Panc1 (cell line): ENCODE measurements at regions not wholly inside any gene's neighbourhood (a gene's known extent, or its start where the extent isn't known, plus 50 kb on each side); places are given as distances from the start of the nearest gene placed in this dataset.

Source experiments
- ATAC-seq: fragments of 200-7000 bp; cut with Tn5 transposase; 2 replicates; pipeline ENCODE4 v1.9.1; 2020; ENCODE audit warnings: mild to moderate bottlenecking, moderate library complexity
- BruUV-seq: library from RNA; stranded (reverse); fragments of 400-500 nt; replicated peaks from 2 replicates; lab custom pipeline; 2021; lab: Mats Ljungman, UMichigan
- CTCF ChIA-PET: fragments of 300-600 bp; sonication (Branson Sonifier 250); formaldehyde crosslinking; loops from one replicate; lab custom pipeline; 2022; ENCODE audit warnings: antibody characterized with exemption; lab: Charles Lee
- POLR2A ChIA-PET: fragments of 300-600 bp; sonication (Branson Sonifier 250); formaldehyde crosslinking; loops from one replicate; lab custom pipeline; 2022; ENCODE audit warnings: antibody characterized with exemption; lab: Charles Lee
- DNase-seq: peaks from one replicate; pipeline ENCODE4 v3.0.0-alpha.2; 2010; ENCODE audit warnings: low read depth, low spot score
- H3K27ac ChIP-seq: 2 replicates; pipeline ENCODE4 v1.5.1; 2011; ENCODE audit warnings: mild to moderate bottlenecking, low read length, inconsistent platforms
- H3K27me3 ChIP-seq: fragments of 200-500 bp; sonication (Bioruptor generic); 2 replicates; pipeline ENCODE4 v1.6.0; 2014; ENCODE audit warnings: low read length, inconsistent platforms; ENCODE audit not compliant: control insufficient read depth, insufficient read depth
- H3K36me3 ChIP-seq: fragments of 200-500 bp; sonication (Bioruptor generic); 2 replicates; pipeline ENCODE4 v1.5.1; 2014; ENCODE audit warnings: inconsistent platforms, mild to moderate bottlenecking, low read length, moderate library complexity; ENCODE audit not compliant: control insufficient read depth, insufficient read depth
- H3K4me1 ChIP-seq: 2 replicates; pipeline ENCODE4 v1.5.1; 2011; ENCODE audit warnings: inconsistent platforms, mild to moderate bottlenecking, low read length, moderate library complexity; ENCODE audit not compliant: control insufficient read depth, insufficient read depth
- H3K4me3 ChIP-seq, 2 experiments: 2 replicates each; pipeline ENCODE4 v1.5.1; 2011 to 2012; ENCODE audit warnings: low read depth in 2 of 2, low read length in 2 of 2, mild to moderate bottlenecking in 2 of 2, inconsistent platforms in 1 of 2, moderate library complexity in 1 of 2
- H3K9me3 ChIP-seq: fragments of 200-500 bp; sonication (Bioruptor generic); 2 replicates; pipeline ENCODE4 v1.5.1; 2014; ENCODE audit warnings: low read depth, mild to moderate bottlenecking, inconsistent platforms, low read length, moderate library complexity; ENCODE audit not compliant: control insufficient read depth, insufficient read depth
- POLR2AphosphoS5 ChIP-seq: IDR thresholded peaks from 2 replicates; pipeline ENCODE4 v1.6.1; 2012; ENCODE audit warnings: mild to moderate bottlenecking, low read depth, low read length, moderate library complexity
- SIN3A ChIP-seq: IDR thresholded peaks from 2 replicates; pipeline ENCODE4 v1.6.1; 2012; ENCODE audit warnings: low read depth, mild to moderate bottlenecking, low read length, moderate library complexity, borderline replicate concordance; ENCODE audit not compliant: insufficient read depth
- TCF7L2 ChIP-seq: IDR thresholded peaks from 2 replicates; pipeline ENCODE4 v1.6.1; 2011; ENCODE audit warnings: mild to moderate bottlenecking, low read depth, low read length, inconsistent platforms
- in situ Hi-C: cut with HindIII; loops from 2 replicates; pipeline ENCODE4 v1.10.0; 2016; ENCODE audit warnings: low sequenced_read_pairs, low pct_unique_long_range_greater_than_20kb
- intact Hi-C: fragments of 100-400 bp; cut with micrococcal nuclease; formaldehyde crosslinking; loops from one replicate; pipeline ENCODE4 v1.10.0; 2022; ENCODE audit not compliant: unreplicated experiment
- TF ChIP-seq, protein P1 (sequence below), 2 experiments: IDR thresholded peaks; 2 replicates each; pipeline ENCODE4 v1.6.1; 2011 to 2012; ENCODE audit warnings: low read depth in 2 of 2, control low read depth in 1 of 2, low read length in 1 of 2, mild to moderate bottlenecking in 1 of 2, moderate library complexity in 1 of 2; ENCODE audit not compliant: insufficient read depth in 1 of 2
- TF ChIP-seq, protein P2 (sequence below): fragments of 450-650 bp; IDR thresholded peaks from 2 replicates; pipeline ENCODE4 v1.5.1; 2017; ENCODE audit warnings: mild to moderate bottlenecking

DNA sequence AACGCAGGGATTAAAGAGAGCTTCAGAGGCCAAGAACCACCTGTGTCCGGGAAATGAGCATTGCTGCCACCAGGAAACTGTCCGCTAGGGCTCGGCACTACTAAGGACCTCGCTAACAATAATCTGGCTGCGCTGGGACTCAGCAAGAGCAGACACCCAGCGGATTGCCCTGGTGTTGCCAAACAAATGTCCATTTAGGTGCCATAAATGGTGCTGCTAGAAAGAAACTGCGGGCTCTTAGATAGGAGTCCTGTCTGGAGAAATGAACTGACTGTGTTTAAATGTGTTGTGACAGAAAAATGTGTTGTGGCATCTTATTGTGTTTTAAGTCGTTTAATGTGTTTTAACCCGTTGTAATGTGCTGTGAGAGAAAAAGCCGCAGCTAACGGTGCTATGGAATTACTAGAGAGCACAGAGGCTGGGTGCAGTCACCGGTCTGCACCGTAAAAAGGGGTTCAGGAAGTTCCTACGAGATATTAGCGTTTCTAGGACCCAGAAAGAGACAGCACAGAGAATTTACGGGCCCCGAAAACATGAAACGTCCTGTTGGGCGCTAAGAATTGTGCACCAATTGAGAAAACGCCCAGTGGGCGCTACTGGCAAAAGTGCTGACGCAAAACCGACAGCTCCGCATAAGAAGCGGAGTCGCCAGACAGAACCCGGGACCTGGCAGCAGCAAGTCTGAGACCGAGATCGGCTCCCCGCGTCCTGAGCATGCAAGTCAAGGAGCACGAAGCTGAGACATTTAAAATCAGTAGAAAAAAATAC, 90.6 kb downstream of the ANXA2R start:
- intact Hi-C loops: no loop called here
- in situ Hi-C loops: no loop called here
- Histone ChIP-seq H3K27ac (peak overlapping the region; percentile 84), H3K4me1 (peaks cover 11% of the 10 kb centered on the region; the same call in 1 of the 2 replicates), H3K36me3 (no peaks in the 10 kb centered on the region), H3K27me3 (no peaks in the 10 kb centered on the region), H3K4me3 (peak overlapping the region; percentile 30 to 66), H3K9me3 (peaks cover 13% of the 10 kb centered on the region; the same call in 1 of the 2 replicates)
- ChIA-PET CTCF (interaction anchor here (0.6 to 1.7 kb wide), 2 partner anchors 24 to 41 kb away, joined by 3 to 5 read pairs; no protein-coding TSS in a partner anchor), POLR2A (no interaction called here)
- BruUV-seq: no TSS peak
- TF ChIP-seq TCF7L2: peak; percentile 63; the same call in 1 of the 2 replicates
- no peak for TF ChIP-seq SIN3A
- TF ChIP-seq, protein P1, sequence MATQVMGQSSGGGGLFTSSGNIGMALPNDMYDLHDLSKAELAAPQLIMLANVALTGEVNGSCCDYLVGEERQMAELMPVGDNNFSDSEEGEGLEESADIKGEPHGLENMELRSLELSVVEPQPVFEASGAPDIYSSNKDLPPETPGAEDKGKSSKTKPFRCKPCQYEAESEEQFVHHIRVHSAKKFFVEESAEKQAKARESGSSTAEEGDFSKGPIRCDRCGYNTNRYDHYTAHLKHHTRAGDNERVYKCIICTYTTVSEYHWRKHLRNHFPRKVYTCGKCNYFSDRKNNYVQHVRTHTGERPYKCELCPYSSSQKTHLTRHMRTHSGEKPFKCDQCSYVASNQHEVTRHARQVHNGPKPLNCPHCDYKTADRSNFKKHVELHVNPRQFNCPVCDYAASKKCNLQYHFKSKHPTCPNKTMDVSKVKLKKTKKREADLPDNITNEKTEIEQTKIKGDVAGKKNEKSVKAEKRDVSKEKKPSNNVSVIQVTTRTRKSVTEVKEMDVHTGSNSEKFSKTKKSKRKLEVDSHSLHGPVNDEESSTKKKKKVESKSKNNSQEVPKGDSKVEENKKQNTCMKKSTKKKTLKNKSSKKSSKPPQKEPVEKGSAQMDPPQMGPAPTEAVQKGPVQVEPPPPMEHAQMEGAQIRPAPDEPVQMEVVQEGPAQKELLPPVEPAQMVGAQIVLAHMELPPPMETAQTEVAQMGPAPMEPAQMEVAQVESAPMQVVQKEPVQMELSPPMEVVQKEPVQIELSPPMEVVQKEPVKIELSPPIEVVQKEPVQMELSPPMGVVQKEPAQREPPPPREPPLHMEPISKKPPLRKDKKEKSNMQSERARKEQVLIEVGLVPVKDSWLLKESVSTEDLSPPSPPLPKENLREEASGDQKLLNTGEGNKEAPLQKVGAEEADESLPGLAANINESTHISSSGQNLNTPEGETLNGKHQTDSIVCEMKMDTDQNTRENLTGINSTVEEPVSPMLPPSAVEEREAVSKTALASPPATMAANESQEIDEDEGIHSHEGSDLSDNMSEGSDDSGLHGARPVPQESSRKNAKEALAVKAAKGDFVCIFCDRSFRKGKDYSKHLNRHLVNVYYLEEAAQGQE (IDR thresholded peaks at IDR 0.05; ENCODE audit: insufficient read depth in 1 of 2, low read depth in 2 of 2, low read length in 1 of 2): no peak
- TF ChIP-seq, protein P2, sequence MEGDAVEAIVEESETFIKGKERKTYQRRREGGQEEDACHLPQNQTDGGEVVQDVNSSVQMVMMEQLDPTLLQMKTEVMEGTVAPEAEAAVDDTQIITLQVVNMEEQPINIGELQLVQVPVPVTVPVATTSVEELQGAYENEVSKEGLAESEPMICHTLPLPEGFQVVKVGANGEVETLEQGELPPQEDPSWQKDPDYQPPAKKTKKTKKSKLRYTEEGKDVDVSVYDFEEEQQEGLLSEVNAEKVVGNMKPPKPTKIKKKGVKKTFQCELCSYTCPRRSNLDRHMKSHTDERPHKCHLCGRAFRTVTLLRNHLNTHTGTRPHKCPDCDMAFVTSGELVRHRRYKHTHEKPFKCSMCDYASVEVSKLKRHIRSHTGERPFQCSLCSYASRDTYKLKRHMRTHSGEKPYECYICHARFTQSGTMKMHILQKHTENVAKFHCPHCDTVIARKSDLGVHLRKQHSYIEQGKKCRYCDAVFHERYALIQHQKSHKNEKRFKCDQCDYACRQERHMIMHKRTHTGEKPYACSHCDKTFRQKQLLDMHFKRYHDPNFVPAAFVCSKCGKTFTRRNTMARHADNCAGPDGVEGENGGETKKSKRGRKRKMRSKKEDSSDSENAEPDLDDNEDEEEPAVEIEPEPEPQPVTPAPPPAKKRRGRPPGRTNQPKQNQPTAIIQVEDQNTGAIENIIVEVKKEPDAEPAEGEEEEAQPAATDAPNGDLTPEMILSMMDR: no peak; the same call in 1 of the 2 replicates
- no peak for TF ChIP-seq POLR2AphosphoS5
- peak; percentile 81 for ATAC-seq
- peak; percentile 71 for DNase-seq

DNA sequence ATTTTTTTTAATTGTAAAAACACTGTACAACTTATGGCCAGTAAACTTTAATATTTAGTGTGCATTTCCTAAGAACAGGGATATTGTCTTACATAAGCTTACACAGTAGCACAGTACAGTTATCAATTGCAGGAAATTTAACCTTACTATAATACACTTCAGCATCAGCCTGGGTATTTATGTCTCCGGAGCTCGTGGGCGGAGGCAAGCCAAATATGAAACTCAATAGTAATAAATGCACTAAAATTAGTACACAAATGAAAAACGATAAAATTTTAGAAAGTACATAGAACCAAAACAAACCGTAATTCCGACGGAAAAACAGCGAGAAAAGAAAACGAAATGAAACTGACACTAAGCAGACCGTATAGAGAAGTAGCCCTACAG, 91.2 kb downstream of the ANXA2R start:
- no peaks in the 10 kb centered on the region for H3K36me3 ChIP-seq
- H3K4me3 ChIP-seq: peak overlapping the region; percentile 30 to 66
- in situ Hi-C loops: no loop called here
- H3K27me3 ChIP-seq: no peaks in the 10 kb centered on the region
- POLR2A ChIA-PET: no interaction called here
- no peak for DNase-seq
- peak overlapping the region; percentile 84 for H3K27ac ChIP-seq
- TF ChIP-seq, protein P1 (IDR thresholded peaks at IDR 0.05; ENCODE audit: insufficient read depth in 1 of 2, low read depth in 2 of 2, low read length in 1 of 2): no peak
- TF ChIP-seq POLR2AphosphoS5: no peak
- TF ChIP-seq SIN3A: no peak
- TF ChIP-seq, protein P2: no peak
- TF ChIP-seq TCF7L2: no peak
- CTCF ChIA-PET: interaction anchor here (1.7 kb wide), 1 partner anchor 40 kb away, joined by 5 read pairs; no protein-coding TSS in a partner anchor
- peaks cover 11% of the 10 kb centered on the region; the same call in 1 of the 2 replicates for H3K4me1 ChIP-seq
- BruUV-seq: no TSS peak
- intact Hi-C loops: no loop called here
- H3K9me3 ChIP-seq: peaks cover 13% of the 10 kb centered on the region; the same call in 1 of the 2 replicates
- no peak for ATAC-seq
